ENCODE measurements at regions not wholly inside any gene's neighbourhood (a gene's known extent, or its start where the extent isn't known, plus 50 kb on each side); places are given as distances from the start of the nearest gene placed in this dataset.

DNA sequence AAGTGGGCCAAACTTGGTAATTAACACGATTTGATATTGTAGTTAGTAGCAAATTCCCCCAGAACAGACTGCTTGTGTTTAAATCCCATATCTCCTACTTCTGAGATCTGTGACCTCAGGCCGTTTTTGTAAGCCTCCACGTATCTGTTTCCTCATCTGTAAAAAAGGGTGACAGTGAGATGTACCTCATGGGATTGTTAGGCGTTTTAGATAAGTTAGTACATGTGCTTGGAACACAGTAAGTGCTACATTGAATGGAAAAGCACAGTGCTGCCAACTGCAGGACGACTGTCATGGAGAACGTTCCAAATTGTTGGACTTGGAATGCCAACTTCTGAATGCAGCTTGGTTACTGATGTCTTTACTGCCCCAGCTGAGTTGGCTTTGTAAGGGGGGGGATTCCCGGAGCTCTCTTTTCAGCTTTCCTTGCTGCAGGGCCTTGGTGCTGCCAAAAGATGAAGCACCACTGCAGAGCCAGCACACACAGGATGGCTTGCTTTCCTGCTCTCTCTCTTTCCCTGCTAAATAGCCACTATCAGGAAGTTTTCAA lies 108.6 kb downstream of the OPN5 start:
- Histone ChIP-seq H2AFZ (peak overlapping the region; percentile 28; the same call in 1 of the 2 replicates), H3K4me2 (no peak overlapping the region), H4K20me1 (replicated peaks; ENCODE audit: insufficient read depth) (no peaks in the 10 kb centered on the region), H3K27ac (ENCODE audit: low read depth) (no peak overlapping the region), H3K9me2 (ENCODE audit: insufficient read depth) (no peaks in the 10 kb centered on the region), H3K79me2 (replicated peaks; ENCODE audit: insufficient read depth) (no peaks in the 10 kb centered on the region), H3K4me1 (ENCODE audit: insufficient read depth) (no peaks in the 10 kb centered on the region), H3K27me3 (ENCODE audit: insufficient read depth) (no peaks in the 10 kb centered on the region), H3K36me3 (ENCODE audit: insufficient read depth) (no peaks in the 10 kb centered on the region), H3F3A (replicated peaks; ENCODE audit: low read depth) (no peaks in the 10 kb centered on the region), H3K4me3 (no peak overlapping the region)
- ATAC-seq (no peak), DNase-seq (ENCODE audit: low spot score) (no peak)
- Mint-ChIP-seq H3K4me3 (no peak overlapping the region), H3K27me3 (ENCODE audit: insufficient read depth, low read depth, poor library complexity) (no peaks in the 10 kb centered on the region), H3K4me1 (no peaks in the 10 kb centered on the region), H3K9me3 (no peaks in the 10 kb centered on the region; the same call in 2 of the 3 replicates), H3K36me3 (ENCODE audit: low read depth) (no peaks in the 10 kb centered on the region), H3K27ac (no peak overlapping the region)
- TF ChIP-seq STAT1 (IDR thresholded peaks at IDR 0.05; ENCODE audit: unreplicated experiment) (no peak), CREB1 (CRISPR knock-in tag; IDR thresholded peaks at IDR 0.05; ENCODE audit: low read depth) (no peak), EZH2 (IDR thresholded peaks at IDR 0.05; ENCODE audit: low read depth, unreplicated experiment) (no peak), NANOG (IDR thresholded peaks at IDR 0.05; ENCODE audit: borderline replicate concordance) (no peak)
- TF ChIP-seq, protein P1, sequence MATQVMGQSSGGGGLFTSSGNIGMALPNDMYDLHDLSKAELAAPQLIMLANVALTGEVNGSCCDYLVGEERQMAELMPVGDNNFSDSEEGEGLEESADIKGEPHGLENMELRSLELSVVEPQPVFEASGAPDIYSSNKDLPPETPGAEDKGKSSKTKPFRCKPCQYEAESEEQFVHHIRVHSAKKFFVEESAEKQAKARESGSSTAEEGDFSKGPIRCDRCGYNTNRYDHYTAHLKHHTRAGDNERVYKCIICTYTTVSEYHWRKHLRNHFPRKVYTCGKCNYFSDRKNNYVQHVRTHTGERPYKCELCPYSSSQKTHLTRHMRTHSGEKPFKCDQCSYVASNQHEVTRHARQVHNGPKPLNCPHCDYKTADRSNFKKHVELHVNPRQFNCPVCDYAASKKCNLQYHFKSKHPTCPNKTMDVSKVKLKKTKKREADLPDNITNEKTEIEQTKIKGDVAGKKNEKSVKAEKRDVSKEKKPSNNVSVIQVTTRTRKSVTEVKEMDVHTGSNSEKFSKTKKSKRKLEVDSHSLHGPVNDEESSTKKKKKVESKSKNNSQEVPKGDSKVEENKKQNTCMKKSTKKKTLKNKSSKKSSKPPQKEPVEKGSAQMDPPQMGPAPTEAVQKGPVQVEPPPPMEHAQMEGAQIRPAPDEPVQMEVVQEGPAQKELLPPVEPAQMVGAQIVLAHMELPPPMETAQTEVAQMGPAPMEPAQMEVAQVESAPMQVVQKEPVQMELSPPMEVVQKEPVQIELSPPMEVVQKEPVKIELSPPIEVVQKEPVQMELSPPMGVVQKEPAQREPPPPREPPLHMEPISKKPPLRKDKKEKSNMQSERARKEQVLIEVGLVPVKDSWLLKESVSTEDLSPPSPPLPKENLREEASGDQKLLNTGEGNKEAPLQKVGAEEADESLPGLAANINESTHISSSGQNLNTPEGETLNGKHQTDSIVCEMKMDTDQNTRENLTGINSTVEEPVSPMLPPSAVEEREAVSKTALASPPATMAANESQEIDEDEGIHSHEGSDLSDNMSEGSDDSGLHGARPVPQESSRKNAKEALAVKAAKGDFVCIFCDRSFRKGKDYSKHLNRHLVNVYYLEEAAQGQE (IDR thresholded peaks at IDR 0.05; ENCODE audit: unreplicated experiment): no peak

GRCh38 chr6:47879015-47879414 lies 97.2 kb downstream of the OPN5 start:
- Histone ChIP-seq H3K27me3 (ENCODE audit: insufficient read depth) (no peaks in the 10 kb centered on the region), H3K79me2 (replicated peaks; ENCODE audit: insufficient read depth) (no peaks in the 10 kb centered on the region), H3F3A (replicated peaks; ENCODE audit: low read depth) (no peaks in the 10 kb centered on the region), H3K4me3 (no peak overlapping the region), H3K4me1 (ENCODE audit: insufficient read depth) (no peaks in the 10 kb centered on the region), H3K36me3 (ENCODE audit: insufficient read depth) (no peaks in the 10 kb centered on the region), H3K4me2 (no peak overlapping the region), H3K9me2 (ENCODE audit: insufficient read depth) (peaks cover 8% of the 10 kb centered on the region), H4K20me1 (replicated peaks; ENCODE audit: insufficient read depth) (no peaks in the 10 kb centered on the region), H2AFZ (no peak overlapping the region), H3K27ac (ENCODE audit: low read depth) (no peak overlapping the region)
- H3K9me3 Mint-ChIP-seq: no peaks in the 10 kb centered on the region
- no peaks in the 10 kb centered on the region for H3K36me3 Mint-ChIP-seq (ENCODE audit: low read depth)
- no peaks in the 10 kb centered on the region for H3K4me1 Mint-ChIP-seq
- no peak for DNase-seq (ENCODE audit: low spot score)
- no peak overlapping the region for H3K4me3 Mint-ChIP-seq
- ATAC-seq: no peak
- peaks cover 3% of the 10 kb centered on the region for H3K27me3 Mint-ChIP-seq (ENCODE audit: insufficient read depth, low read depth, poor library complexity)
- H3K27ac Mint-ChIP-seq: no peak overlapping the region
- TF ChIP-seq EZH2phosphoT487 (IDR thresholded peaks at IDR 0.05; ENCODE audit: unreplicated experiment): no peak
- TF ChIP-seq EZH2 (IDR thresholded peaks at IDR 0.05; ENCODE audit: low read depth, unreplicated experiment): no peak
- TF ChIP-seq STAT1 (IDR thresholded peaks at IDR 0.05; ENCODE audit: unreplicated experiment): no peak
- no peak for TF ChIP-seq NANOG (IDR thresholded peaks at IDR 0.05; ENCODE audit: borderline replicate concordance)
- no peak for TF ChIP-seq ZNF114 (CRISPR knock-in tag; IDR thresholded peaks at IDR 0.05)
- no peak for TF ChIP-seq JUNB (IDR thresholded peaks at IDR 0.05; ENCODE audit: unreplicated experiment)
- no peak for TF ChIP-seq ZNF331 (CRISPR knock-in tag; IDR thresholded peaks at IDR 0.05; ENCODE audit: low read depth)
- TF ChIP-seq ZNF462 (CRISPR knock-in tag; IDR thresholded peaks at IDR 0.05): no peak
- no peak for TF ChIP-seq POLR2AphosphoS5 (IDR thresholded peaks at IDR 0.05; ENCODE audit: low read depth)
- TF ChIP-seq CREB1 (CRISPR knock-in tag; IDR thresholded peaks at IDR 0.05; ENCODE audit: low read depth): no peak

All from GM23338 (cell line).